ENCODE measurements at regions not wholly inside any gene's neighbourhood (a gene's known extent, or its start where the extent isn't known, plus 50 kb on each side); places are given as distances from the start of the nearest gene placed in this dataset.

GRCh38 chrX:2600564-2600963, 90.5 kb upstream of the CD99 start (continued):
- TF ChIP-seq SIRT6 (IDR thresholded peaks at IDR 0.05; ENCODE audit: low read length) (no peak), SIN3A (conservative IDR thresholded peaks at IDR 0.05 in 1 of 2, IDR thresholded peaks at IDR 0.05 in 1 of 2; ENCODE audit: low read depth in 1 of 2, low read length in 2 of 2) (no peak)
